ENCODE measurements at regions not wholly inside any gene's neighbourhood (a gene's known extent, or its start where the extent isn't known, plus 50 kb on each side); places are given as distances from the start of the nearest gene placed in this dataset.

GRCh38 chr9:88821033-88821745 is 170.1 kb upstream of the S1PR3 start:
- WGBS, 2 experiments (ENCODE audit: extremely low coverage in 1 of 2, insufficient coverage in 1 of 2, insufficient read length in 1 of 2, insufficient replicate concordance in 2 of 2, low coverage in 1 of 2, low lambda C conversion rate in 2 of 2, missing lambda C conversion rate in 1 of 2), result 81% methylated on average over 2 of the region's 2 CpGs; no CpG with 5 or more reads in 1 of the 2 experiments
- Histone ChIP-seq H3K23me2 (ENCODE audit: low read depth, low read length) (0 out of 2 replicates have a peak, but pooled peaks cover 1% of the 10 kb centered on the region), H2BK20ac (ENCODE audit: low read length) (no peak overlapping the region), H3K14ac (ENCODE audit: insufficient read length) (no peak overlapping the region), H3K18ac (ENCODE audit: extremely low read depth, low read length) (no peak overlapping the region), H4K8ac (ENCODE audit: extremely low read depth, insufficient read depth, low read length) (no peak overlapping the region), H3K9ac (replicated peaks in 1 of 4; ENCODE audit: extremely low read depth in 1 of 4, low read depth in 3 of 4, low read length in 3 of 4) (no peak overlapping the region), H4K91ac (replicated peaks; ENCODE audit: insufficient read length, low read length) (no peak overlapping the region), H2BK12ac (ENCODE audit: low read depth, low read length) (no peak overlapping the region), H3K4me2 (ENCODE audit: insufficient read depth in 1 of 2, low read depth in 2 of 2, low read length in 2 of 2) (no peak overlapping the region), H2AK5ac (ENCODE audit: low read depth, low read length) (no peak overlapping the region), H3K27ac (ENCODE audit: low read depth, low read length) (no peak overlapping the region), H3K9me3 (ENCODE audit: insufficient read depth in 2 of 2, low read depth in 1 of 2, low read length in 1 of 2) (no peaks in the 10 kb centered on the region), H3K56ac (replicated peaks; ENCODE audit: insufficient read length, low read depth, low read length) (no peak overlapping the region), H2BK120ac (replicated peaks; ENCODE audit: low read depth, low read length) (no peak overlapping the region), H2AFZ (ENCODE audit: low read length) (no peak overlapping the region), H3K79me1 (ENCODE audit: low read depth, low read length) (no peaks in the 10 kb centered on the region), H3K4me1 (replicated peaks in 1 of 4; ENCODE audit: control insufficient read depth in 3 of 4, insufficient read depth in 4 of 4, low read length in 3 of 4) (peaks cover 6 to 10% (median 6%) of the 10 kb centered on the region in 4 experiments; a peak in 5 of 7 replicates), H3K36me3 (ENCODE audit: control insufficient read depth in 2 of 4, insufficient read depth in 4 of 4, low read length in 3 of 4) (no peaks in the 10 kb centered on the region), H4K5ac (ENCODE audit: insufficient read length, low read depth, low read length) (no peak overlapping the region), H3K79me2 (ENCODE audit: control insufficient read depth in 1 of 2, insufficient read depth in 2 of 2, low read length in 2 of 2) (no peaks in the 10 kb centered on the region), H4K20me1 (replicated peaks in 1 of 2; ENCODE audit: control insufficient read depth in 1 of 2, insufficient read depth in 2 of 2, low read length in 2 of 2) (no peaks in the 10 kb centered on the region), H3K23ac (ENCODE audit: insufficient read length) (no peak overlapping the region), H2BK15ac (ENCODE audit: low read length) (no peak overlapping the region), H3K27me3 (replicated peaks in 1 of 4; ENCODE audit: control insufficient read depth in 3 of 4, extremely low read depth in 1 of 4, insufficient read depth in 3 of 4, low read length in 3 of 4) (no peaks in the 10 kb centered on the region), H2BK5ac (ENCODE audit: low read depth, low read length) (no peak overlapping the region), H3K4me3 (ENCODE audit: extremely low read depth in 1 of 4, insufficient read depth in 2 of 4, low read depth in 3 of 4, low read length in 4 of 4) (no peak overlapping the region), H3K4ac (replicated peaks; ENCODE audit: insufficient read length, low read depth, low read length) (no peak overlapping the region)
- CTCF ChIA-PET (ENCODE audit: partially characterized antibody), result interaction anchor here (0.7 to 0.8 kb wide), 2 partner anchors 49 to 275 kb away, joined by 3 read pairs; no protein-coding TSS in a partner anchor
- FAIRE-seq (no peak), DNase-seq (ENCODE audit: low read depth in 1 of 2, low spot score in 2 of 2) (no peak)
- POLR2A ChIA-PET (ENCODE audit: partially characterized antibody), result no interaction called here
- no peak for TF ChIP-seq CBX5 (IDR thresholded peaks at IDR 0.05; ENCODE audit: low read depth, low read length)
- no peak for TF ChIP-seq EP300 (IDR thresholded peaks at IDR 0.05; ENCODE audit: borderline replicate concordance in 1 of 2, low read depth in 2 of 2, low read length in 2 of 2)
- no peak for TF ChIP-seq HDAC2 (IDR thresholded peaks at IDR 0.05; ENCODE audit: borderline replicate concordance in 1 of 2, low read depth in 2 of 2, low read length in 2 of 2)
- no peak for TF ChIP-seq JUND (IDR thresholded peaks at IDR 0.05; ENCODE audit: low read length)
- no peak for TF ChIP-seq TCF12 (IDR thresholded peaks at IDR 0.05; ENCODE audit: low read depth, low read length)
- no peak for TF ChIP-seq TBP (IDR thresholded peaks at IDR 0.05; ENCODE audit: low read depth, low read length)
- no peak for TF ChIP-seq RAD21 (IDR thresholded peaks at IDR 0.05 in 1 of 2, conservative IDR thresholded peaks at IDR 0.05 in 1 of 2; ENCODE audit: low read depth in 2 of 2, low read length in 2 of 2)
- no peak for TF ChIP-seq NANOG (IDR thresholded peaks at IDR 0.05; ENCODE audit: insufficient read depth, low read depth, low read length, poor library complexity, severe bottlenecking)
- no peak for TF ChIP-seq SIRT6 (IDR thresholded peaks at IDR 0.05; ENCODE audit: low read length)
- TF ChIP-seq RFX5 (IDR thresholded peaks at IDR 0.05; ENCODE audit: borderline replicate concordance, low read depth, low read length), result no peak
- no peak for TF ChIP-seq TAF7 (optimal IDR thresholded peaks at IDR 0.05; ENCODE audit: borderline replicate concordance, low read depth, low read length)
- no peak for TF ChIP-seq BACH1 (IDR thresholded peaks at IDR 0.05; ENCODE audit: low read length)
- no peak for TF ChIP-seq CTBP2 (IDR thresholded peaks at IDR 0.05; ENCODE audit: borderline replicate concordance, insufficient read depth, insufficient read length, low read length)

Data from H1 (cell line).